Epithelial cell of prostate (primary cell): ENCODE measurements at regions not wholly inside any gene's neighbourhood (a gene's known extent, or its start where the extent isn't known, plus 50 kb on each side); places are given as distances from the start of the nearest gene placed in this dataset.
"Not testable (repeated sequence)": the region's sequence is repeated elsewhere in the genome, so short reads cannot be mapped to it uniquely, and the experiment has no call there.

ENCODE experiments used
- DNase-seq: peaks from one replicate; pipeline ENCODE4 v3.0.0-alpha.2; 2011; ENCODE audit warnings: low read depth, low spot score
- H3K27ac ChIP-seq: fragments of 450-650 bp; 2 replicates; pipeline ENCODE4 v1.5.1; 2017; ENCODE audit warnings: mild to moderate bottlenecking

DNA sequence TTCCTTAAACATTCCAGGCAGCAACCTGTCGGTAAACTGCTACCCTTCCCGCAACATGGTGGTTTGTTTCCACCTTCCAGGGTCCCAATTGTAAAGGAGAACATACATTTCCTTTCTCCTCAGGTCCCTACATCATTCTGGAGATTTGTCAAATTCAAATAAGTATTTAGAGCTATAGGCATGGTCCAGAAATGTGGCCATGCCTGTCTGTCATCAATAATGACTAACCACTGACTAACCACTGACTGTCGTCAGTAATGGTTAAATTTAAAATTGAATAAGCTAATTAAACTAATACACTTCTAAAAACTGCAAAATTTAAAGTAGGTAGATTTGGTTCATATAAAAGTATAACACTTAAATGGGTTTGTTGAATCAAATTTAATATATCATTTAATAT, 984.0 kb upstream of the SLC39A10 start:
- H3K27ac ChIP-seq: no peak overlapping the region
- DNase-seq: no peak

GRCh38 chr2:194661431-194661830, 995.6 kb upstream of the SLC39A10 start:
- DNase-seq: no peak
- H3K27ac ChIP-seq: no peak overlapping the region

GRCh38 chr2:194639057-194639456, 1018.0 kb upstream of the SLC39A10 start:
- H3K27ac ChIP-seq, DNase-seq: not testable (repeated sequence)

DNA sequence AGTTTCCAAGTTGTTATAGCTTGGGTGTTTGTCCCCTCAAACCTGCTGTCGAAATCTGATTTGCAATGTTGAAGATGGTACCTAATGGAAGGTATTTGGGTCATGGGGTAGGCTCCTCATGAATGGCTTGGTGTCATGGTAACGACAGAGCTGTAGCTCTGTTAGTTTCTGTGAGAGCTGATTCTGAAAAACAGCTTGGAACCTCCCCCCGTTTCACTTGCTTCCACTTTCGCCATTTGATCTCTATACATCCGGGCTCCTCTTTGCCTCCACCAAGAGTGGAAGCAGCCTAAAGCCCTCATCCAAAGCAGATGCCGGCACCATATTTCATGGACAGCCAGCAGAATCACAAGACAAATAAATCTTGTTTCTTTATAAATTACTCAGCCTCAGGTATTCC, 1035.1 kb upstream of the SLC39A10 start:
- DNase-seq: no peak
- H3K27ac ChIP-seq: no peak overlapping the region

- H3K27ac ChIP-seq: no peak overlapping the region
- DNase-seq: no peak
These were observed 1037.7 kb upstream of the SLC39A10 start for GRCh38 chr2:194619366-194619765.

DNA sequence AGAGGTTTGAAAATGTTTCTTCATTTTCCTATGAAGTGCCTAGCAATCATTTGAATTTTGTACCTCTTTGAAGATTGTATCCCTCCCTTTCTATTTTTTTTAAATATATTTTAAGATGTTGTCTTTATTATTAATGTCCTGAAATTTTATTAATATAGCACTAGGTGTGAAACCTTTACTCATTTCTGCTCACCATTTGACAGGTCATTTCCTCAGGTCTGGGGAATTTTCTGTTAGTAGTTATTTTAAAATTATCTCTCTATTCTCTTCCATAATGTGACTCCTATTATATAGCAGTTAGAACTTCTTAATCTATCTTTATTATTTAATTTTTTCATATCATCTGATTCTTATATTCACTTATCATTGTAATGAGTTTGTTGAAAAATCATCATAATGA, 1038.6 kb upstream of the SLC39A10 start:
- H3K27ac ChIP-seq: no peak overlapping the region
- DNase-seq: no peak

- H3K27ac ChIP-seq: no peak overlapping the region
These were observed 1040.7 kb upstream of the SLC39A10 start for GRCh38 chr2:194616334-194616733.

GRCh38 chr2:194610297-194610696, 1046.7 kb upstream of the SLC39A10 start:
- H3K27ac ChIP-seq: no peak overlapping the region
- no peak for DNase-seq

More at GRCh38 chr2:194616334-194616733, 1040.7 kb upstream of the SLC39A10 start:
- DNase-seq: no peak

DNA sequence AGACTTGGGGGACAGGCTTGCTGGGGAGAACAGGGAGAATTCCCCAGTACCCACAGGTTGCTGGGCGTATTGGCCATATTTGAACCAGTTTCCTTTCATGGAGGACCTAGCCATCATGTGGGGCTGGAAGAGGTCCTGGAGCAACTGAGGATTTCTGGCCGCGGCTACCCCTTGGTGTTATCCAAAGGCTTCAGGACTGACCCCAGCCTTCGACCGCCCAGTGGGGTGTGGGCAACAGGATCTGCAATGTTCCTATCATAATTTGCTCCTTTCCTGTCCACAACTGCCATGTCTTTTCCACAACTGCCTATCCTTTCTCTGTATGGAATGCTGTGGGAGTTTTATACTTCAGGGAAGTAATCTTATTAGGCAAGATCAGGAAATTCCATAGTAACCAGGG, 1053.6 kb upstream of the SLC39A10 start:
- no peak overlapping the region for H3K27ac ChIP-seq
- no peak for DNase-seq

GRCh38 chr2:194602750-194603149, 1054.3 kb upstream of the SLC39A10 start:
- peak; percentile 14 for DNase-seq
- H3K27ac ChIP-seq: no peak overlapping the region

- DNase-seq: no peak
- H3K27ac ChIP-seq: no peak overlapping the region
These were observed 1065.8 kb upstream of the SLC39A10 start for GRCh38 chr2:194591192-194591591.

DNA sequence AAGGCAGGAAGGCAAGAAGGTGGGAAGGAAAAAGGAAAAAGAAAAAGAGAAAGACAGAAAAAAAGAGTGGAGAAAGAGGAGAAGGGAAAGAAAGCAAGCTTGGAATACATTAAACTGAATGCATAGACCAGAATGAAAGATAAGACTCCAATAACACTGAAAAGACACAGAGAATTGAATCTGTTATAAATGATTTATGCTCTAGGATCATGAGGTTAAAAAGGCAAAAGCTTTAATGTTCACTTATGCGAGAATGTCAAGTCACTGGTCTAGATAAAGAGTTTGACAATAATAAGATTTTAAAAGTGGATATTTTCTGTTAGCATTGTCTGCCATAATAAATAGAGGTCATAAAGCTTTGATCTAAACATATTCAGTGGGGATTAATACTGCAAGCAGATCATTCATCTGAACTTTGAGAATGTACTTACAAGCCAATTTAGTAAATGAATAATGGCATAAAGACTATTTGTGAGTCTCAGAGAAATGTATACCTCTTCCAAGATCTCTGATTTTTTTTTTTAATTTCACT, 1069.2 kb upstream of the SLC39A10 start:
- no peak overlapping the region for H3K27ac ChIP-seq
- no peak for DNase-seq

GRCh38 chr2:194567661-194568017, 1089.4 kb upstream of the SLC39A10 start:
- DNase-seq: no peak
- no peak overlapping the region for H3K27ac ChIP-seq

GRCh38 chr2:194566907-194567660, 1089.9 kb upstream of the SLC39A10 start:
- DNase-seq: no peak
- no peak overlapping the region for H3K27ac ChIP-seq

DNA sequence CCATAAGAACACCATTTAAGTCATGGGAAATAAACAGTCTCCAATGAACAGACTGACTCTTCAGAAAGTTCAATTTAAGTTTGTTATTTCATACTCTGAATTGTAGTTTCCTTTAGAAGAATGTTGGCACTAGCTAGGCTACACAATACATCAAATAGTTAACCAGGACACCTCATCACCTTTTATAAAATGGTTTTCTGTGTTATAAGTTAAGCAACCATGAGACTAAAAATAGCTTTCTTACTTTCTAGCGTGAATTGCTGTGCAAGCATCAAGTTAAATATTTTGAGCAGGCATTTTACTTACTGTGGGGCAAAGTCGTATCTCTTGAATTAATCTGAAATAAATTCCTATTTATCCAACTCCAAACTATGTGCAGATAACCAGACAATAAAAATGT, 1092.6 kb upstream of the SLC39A10 start:
- no peak for DNase-seq

DNA sequence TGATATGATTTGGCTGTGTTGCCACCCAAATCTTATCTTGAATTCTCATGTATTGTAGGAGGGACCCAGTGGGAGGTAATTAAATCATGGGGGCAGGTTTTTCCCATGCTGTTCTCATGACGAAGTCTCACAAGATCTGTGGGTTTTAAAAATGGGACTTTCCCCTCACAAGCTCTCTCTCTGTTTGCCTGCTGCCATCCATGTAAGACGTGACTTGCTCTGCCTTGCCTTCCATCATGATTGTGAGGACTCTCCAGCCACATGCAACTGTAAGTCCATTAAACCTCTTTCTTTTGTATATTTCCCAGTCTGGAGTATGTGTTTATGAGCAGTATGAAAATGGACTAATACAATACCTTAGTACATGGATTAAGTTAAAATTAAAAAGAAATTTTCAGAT, 1094.7 kb upstream of the SLC39A10 start:
- DNase-seq: no peak
- no peak overlapping the region for H3K27ac ChIP-seq

More for the DNA sequence above, 1092.6 kb upstream of the SLC39A10 start:
- no peak overlapping the region for H3K27ac ChIP-seq

GRCh38 chr2:194559964-194560363, 1097.1 kb upstream of the SLC39A10 start:
- no peak for DNase-seq
- H3K27ac ChIP-seq: no peak overlapping the region

GRCh38 chr2:194559523-194559922, 1097.5 kb upstream of the SLC39A10 start:
- DNase-seq: no peak
- H3K27ac ChIP-seq: no peak overlapping the region

GRCh38 chr2:194557993-194558392, 1099.0 kb upstream of the SLC39A10 start:
- DNase-seq: no peak
- H3K27ac ChIP-seq: no peak overlapping the region

- H3K27ac ChIP-seq: no peak overlapping the region
- DNase-seq: no peak
These were observed 1100.4 kb upstream of the SLC39A10 start for GRCh38 chr2:194556629-194557028.

DNA sequence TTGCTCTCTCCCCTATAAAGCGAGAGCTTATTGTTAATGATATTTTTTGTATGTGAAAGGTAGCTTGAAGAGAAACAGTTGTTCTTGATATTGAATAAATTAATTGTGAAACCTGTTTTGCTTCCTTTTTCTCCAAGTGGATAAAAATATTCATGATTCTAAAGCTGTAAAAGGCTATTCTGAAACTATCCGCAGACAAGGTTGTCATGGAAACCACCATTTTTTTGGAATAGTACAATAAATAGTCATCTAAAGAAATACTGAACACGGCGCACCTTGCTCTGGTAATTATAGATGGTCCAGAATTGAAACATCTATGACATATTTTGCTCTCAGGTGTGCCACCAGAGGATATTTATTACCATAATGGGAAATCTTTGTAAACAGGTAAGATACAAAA, 1103.0 kb upstream of the SLC39A10 start:
- no peak overlapping the region for H3K27ac ChIP-seq
- no peak for DNase-seq

- no peak for DNase-seq
- no peak overlapping the region for H3K27ac ChIP-seq
These were observed 1106.3 kb upstream of the SLC39A10 start for GRCh38 chr2:194550702-194551101.
